Neuronal stem cell (in vitro differentiated cells): ENCODE measurements at regions not wholly inside any gene's neighbourhood (a gene's known extent, or its start where the extent isn't known, plus 50 kb on each side); places are given as distances from the start of the nearest gene placed in this dataset.
A peak's percentile ranks its signal among the peaks of the same experiment; 100 is the strongest.

Experiments used
- DNase-seq: peaks from one replicate; pipeline ENCODE4 v3.0.0-alpha.2; 2013; ENCODE audit warnings: low spot score
- H2AFZ ChIP-seq: one replicate; pipeline ENCODE4 v1.6.1; 2013; ENCODE audit warnings: mild to moderate bottlenecking, low read length, inconsistent platforms
- H2AK5ac ChIP-seq: 2 replicates; pipeline ENCODE4 v1.6.1; 2013; ENCODE audit warnings: low read depth, mild to moderate bottlenecking, inconsistent platforms, low read length, moderate library complexity, mixed read lengths
- H2BK120ac ChIP-seq: 2 replicates; pipeline ENCODE4 v1.6.1; 2013; ENCODE audit warnings: low read depth, mild to moderate bottlenecking, inconsistent platforms, low read length, moderate library complexity, mixed read lengths
- H2BK12ac ChIP-seq: one replicate; pipeline ENCODE4 v1.6.1; 2013; ENCODE audit warnings: low read length, inconsistent platforms
- H2BK15ac ChIP-seq: 2 replicates; pipeline ENCODE4 v1.6.1; 2013; ENCODE audit warnings: mild to moderate bottlenecking, low read length, inconsistent platforms, mixed read lengths
- H2BK5ac ChIP-seq: one replicate; pipeline ENCODE4 v1.6.1; 2013; ENCODE audit warnings: inconsistent platforms, mild to moderate bottlenecking, low read length, moderate library complexity
- H3K14ac ChIP-seq: one replicate; pipeline ENCODE4 v1.6.1; 2013; ENCODE audit warnings: low read length, inconsistent platforms
- H3K18ac ChIP-seq: 2 replicates; pipeline ENCODE4 v1.6.1; 2013; ENCODE audit warnings: low read length, inconsistent platforms
- H3K23ac ChIP-seq: 2 replicates; pipeline ENCODE4 v1.6.1; 2013; ENCODE audit warnings: low read depth, mild to moderate bottlenecking, mixed read lengths, low read length, inconsistent platforms; ENCODE audit not compliant: poor library complexity
- H3K27ac ChIP-seq: replicated peaks from 3 replicates; pipeline ENCODE4 v1.5.1; 2013; ENCODE audit warnings: low read length, inconsistent platforms
- H3K27me3 ChIP-seq, 3 experiments: 2 replicates each; pipeline ENCODE4 v1.6.1; 2013; ENCODE audit warnings: low read length in 3 of 3, mild to moderate bottlenecking in 2 of 3, inconsistent platforms in 1 of 3, low read depth in 1 of 3, mixed read lengths in 1 of 3, moderate library complexity in 1 of 3; ENCODE audit not compliant: control insufficient read depth in 3 of 3, insufficient read depth in 3 of 3
- H3K36me3 ChIP-seq, 2 donors: replicated peaks in 1 of 2; 2 replicates each; pipeline ENCODE4 v1.6.1; 2013; ENCODE audit warnings: low read length in 2 of 2; ENCODE audit not compliant: control insufficient read depth in 2 of 2, insufficient read depth in 2 of 2
- H3K4ac ChIP-seq: 2 replicates; pipeline ENCODE4 v1.6.1; 2013; ENCODE audit warnings: inconsistent platforms, mild to moderate bottlenecking, low read length, moderate library complexity
- H3K4me1 ChIP-seq, 2 donors: 1 replicate in 1 of 2; 2 replicates in 1 of 2; pipeline ENCODE4 v1.6.1; 2013; ENCODE audit warnings: low read length in 2 of 2, low read depth in 1 of 2; ENCODE audit not compliant: control insufficient read depth in 2 of 2, insufficient read depth in 1 of 2
- H3K4me2 ChIP-seq: one replicate; pipeline ENCODE4 v1.6.1; 2013; ENCODE audit warnings: mild to moderate bottlenecking, low read length, inconsistent platforms; ENCODE audit not compliant: insufficient read depth, poor library complexity, severe bottlenecking
- H3K4me3 ChIP-seq, 2 donors: 2 replicates each; pipeline ENCODE4 v1.5.1; 2013; ENCODE audit warnings: low read length in 2 of 2, mild to moderate bottlenecking in 2 of 2, inconsistent platforms in 1 of 2, moderate library complexity in 1 of 2
- H3K79me1 ChIP-seq: one replicate; pipeline ENCODE4 v1.6.1; 2013; ENCODE audit warnings: low read depth, mild to moderate bottlenecking, inconsistent platforms, low read length, moderate library complexity
- H3K9ac ChIP-seq: one replicate; pipeline ENCODE4 v1.6.1; 2013; ENCODE audit warnings: mild to moderate bottlenecking, low read depth, low read length, inconsistent platforms; ENCODE audit not compliant: poor library complexity
- H3K9me3 ChIP-seq, 2 donors: replicated peaks in 1 of 2; 2 replicates each; pipeline versions ENCODE3 to v1.6.1; 2013; ENCODE audit warnings: low read length in 2 of 2, mild to moderate bottlenecking in 2 of 2, inconsistent platforms in 1 of 2, low read depth in 1 of 2, mixed read lengths in 1 of 2, moderate library complexity in 1 of 2; ENCODE audit not compliant: control insufficient read depth in 2 of 2, insufficient read depth in 1 of 2
- H4K8ac ChIP-seq: one replicate; pipeline ENCODE4 v1.6.1; 2013; ENCODE audit warnings: low read depth, mild to moderate bottlenecking, inconsistent platforms, low read length, moderate library complexity
- H4K91ac ChIP-seq: one replicate; pipeline ENCODE4 v1.6.1; 2013; ENCODE audit warnings: low read length, low read depth, mild to moderate bottlenecking, inconsistent platforms; ENCODE audit not compliant: poor library complexity
- WGBS, 2 donors: extraction: QIAGEN DNeasy Blood & Tissue Kit; methylation state at CpG; one replicate each; pipeline ENCODE4 v1.1.7; 2013; ENCODE audit warnings: missing lambda C conversion rate in 2 of 2, mixed read lengths in 1 of 2; ENCODE audit not compliant: insufficient read length in 2 of 2, insufficient replicate concordance in 1 of 2; ENCODE audit errors: extremely low coverage in 2 of 2; 5-methylcytosine and 5-hydroxymethylcytosine counted together

DNA sequence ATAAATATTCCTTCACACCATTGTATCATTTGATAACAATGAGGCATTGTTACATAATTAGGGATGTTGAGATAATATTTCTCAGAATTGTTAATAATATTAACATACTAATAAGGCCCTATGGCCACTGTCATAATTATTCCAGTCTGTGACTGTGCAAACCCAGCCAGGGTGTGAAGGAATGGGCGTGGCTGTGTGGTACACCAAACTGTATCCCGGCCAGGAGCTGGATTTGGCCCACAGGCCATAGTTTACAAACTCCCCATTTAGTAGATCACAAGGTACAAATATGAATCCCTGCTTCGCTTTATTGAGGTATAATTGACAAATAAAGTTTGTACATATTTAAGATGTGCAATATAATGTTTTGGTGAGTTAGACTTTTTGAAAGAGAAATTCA lies 894.7 kb downstream of the C6orf118 start:
- Histone ChIP-seq H3K9ac (no peak overlapping the region), H4K8ac (no peak overlapping the region), H3K9me3 (peaks cover 0 to 3% of the 10 kb centered on the region in 2 donors), H2BK15ac (no peak overlapping the region), H4K91ac (no peak overlapping the region), H2BK120ac (no peak overlapping the region), H2AFZ (no peak overlapping the region), H3K4ac (no peak overlapping the region), H3K4me2 (no peak overlapping the region), H3K4me3 (no peak overlapping the region), H3K4me1 (peaks cover 2 to 24% of the 10 kb centered on the region in 2 donors), H3K36me3 (no peaks in the 10 kb centered on the region), H3K23ac (no peak overlapping the region), H2AK5ac (no peak overlapping the region), H3K18ac (no peak overlapping the region), H3K27me3 (no peaks in the 10 kb centered on the region), H2BK5ac (no peak overlapping the region), H3K79me1 (no peaks in the 10 kb centered on the region), H2BK12ac (no peak overlapping the region), H3K14ac (no peak overlapping the region), H3K27ac (no peak overlapping the region)
- no peak for DNase-seq
- WGBS, 2 donors, result no CpG with 5 or more reads among the region's 3 CpGs

- H3K27ac ChIP-seq, result no peak overlapping the region
- no peak overlapping the region for H4K91ac ChIP-seq
- no peak overlapping the region for H3K4me2 ChIP-seq
- H3K4me3 ChIP-seq, result no peak overlapping the region
- no peak overlapping the region for H4K8ac ChIP-seq
- no peaks in the 10 kb centered on the region for H3K27me3 ChIP-seq
- no peak overlapping the region for H3K4ac ChIP-seq
- no peak overlapping the region for H3K23ac ChIP-seq
- no peak overlapping the region for H2BK12ac ChIP-seq
- no peaks in the 10 kb centered on the region for H3K79me1 ChIP-seq
- WGBS, 2 donors, result no CpG with 5 or more reads among the region's 2 CpGs
- peaks cover 0 to 3% of the 10 kb centered on the region in 2 donors for H3K9me3 ChIP-seq
- H2BK5ac ChIP-seq, result no peak overlapping the region
- H3K4me1 ChIP-seq, result peaks cover 2 to 20% of the 10 kb centered on the region in 2 donors
- H2AFZ ChIP-seq, result no peak overlapping the region
- no peak overlapping the region for H3K14ac ChIP-seq
- H3K36me3 ChIP-seq, result no peaks in the 10 kb centered on the region
- H3K9ac ChIP-seq, result no peak overlapping the region
- no peak overlapping the region for H3K18ac ChIP-seq
- no peak for DNase-seq
- no peak overlapping the region for H2BK15ac ChIP-seq
- no peak overlapping the region for H2AK5ac ChIP-seq
- no peak overlapping the region for H2BK120ac ChIP-seq
Measured at GRCh38 chr6:164412566-164412965, 896.8 kb downstream of the C6orf118 start.

DNA sequence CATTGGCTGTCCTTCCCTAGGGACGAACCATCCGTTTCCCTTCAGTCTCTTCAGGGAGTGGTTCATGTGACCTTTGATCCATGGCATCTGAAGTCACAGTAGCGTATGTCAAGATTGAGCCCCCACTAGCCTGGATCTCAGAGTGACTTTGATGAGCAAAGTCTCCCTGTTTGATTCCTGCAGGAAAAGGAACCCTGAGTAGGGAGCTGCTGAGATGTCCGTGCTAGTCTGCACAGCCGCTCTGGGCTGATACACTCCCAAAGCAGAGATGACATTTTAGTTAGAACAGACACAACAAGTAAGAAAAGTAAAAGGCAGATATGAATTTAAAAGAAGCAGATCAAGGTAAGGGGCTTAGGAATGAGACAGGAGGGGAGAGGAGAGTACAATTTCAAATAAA lies 899.4 kb downstream of the C6orf118 start:
- Histone ChIP-seq H3K79me1 (no peaks in the 10 kb centered on the region), H3K4me1 (no peaks in the 10 kb centered on the region), H3K27me3 (no peaks in the 10 kb centered on the region), H3K27ac (no peak overlapping the region), H4K91ac (no peak overlapping the region), H3K9me3 (peaks cover 0 to 6% of the 10 kb centered on the region in 2 donors), H3K14ac (peak overlapping the region; percentile 1), H2BK15ac (no peak overlapping the region), H3K4me2 (no peak overlapping the region), H2AFZ (peak overlapping the region; percentile 20), H3K18ac (no peak overlapping the region), H2BK120ac (no peak overlapping the region), H3K23ac (no peak overlapping the region), H4K8ac (no peak overlapping the region), H3K9ac (no peak overlapping the region), H3K36me3 (no peaks in the 10 kb centered on the region), H2AK5ac (no peak overlapping the region), H2BK5ac (no peak overlapping the region), H2BK12ac (no peak overlapping the region), H3K4me3 (no peak overlapping the region), H3K4ac (no peak overlapping the region)
- no CpG with 5 or more reads among the region's 5 CpGs for WGBS, 2 donors
- DNase-seq, result no peak

GRCh38 chr6:164409309-164410009 lies 899.9 kb downstream of the C6orf118 start:
- no peak overlapping the region for H3K27ac ChIP-seq
- H3K18ac ChIP-seq, result peak overlapping the region; percentile 55
- peak overlapping the region; percentile 21 for H3K23ac ChIP-seq
- H2AFZ ChIP-seq, result peak overlapping the region; percentile 20
- no CpG with 5 or more reads among the region's 8 CpGs for WGBS, 2 donors
- peak overlapping the region; percentile 78 for H2AK5ac ChIP-seq
- no peak overlapping the region for H4K91ac ChIP-seq
- no peak overlapping the region for H2BK5ac ChIP-seq
- H3K27me3 ChIP-seq, result no peaks in the 10 kb centered on the region
- no peak overlapping the region for H3K4me3 ChIP-seq
- H2BK15ac ChIP-seq, result no peak overlapping the region
- no peak overlapping the region for H3K4me2 ChIP-seq
- peak overlapping the region; percentile 1 for H3K14ac ChIP-seq
- H3K36me3 ChIP-seq, result no peaks in the 10 kb centered on the region
- DNase-seq, result no peak
- no peak overlapping the region for H2BK120ac ChIP-seq
- peaks cover 0 to 6% of the 10 kb centered on the region in 2 donors for H3K9me3 ChIP-seq
- no peak overlapping the region for H3K9ac ChIP-seq
- no peaks in the 10 kb centered on the region for H3K79me1 ChIP-seq
- H2BK12ac ChIP-seq, result no peak overlapping the region
- H3K4me1 ChIP-seq, result no peaks in the 10 kb centered on the region
- H3K4ac ChIP-seq, result no peak overlapping the region
- no peak overlapping the region for H4K8ac ChIP-seq
